ENCODE measurements at regions not wholly inside any gene's neighbourhood (a gene's known extent, or its start where the extent isn't known, plus 50 kb on each side); places are given as distances from the start of the nearest gene placed in this dataset.

DNA sequence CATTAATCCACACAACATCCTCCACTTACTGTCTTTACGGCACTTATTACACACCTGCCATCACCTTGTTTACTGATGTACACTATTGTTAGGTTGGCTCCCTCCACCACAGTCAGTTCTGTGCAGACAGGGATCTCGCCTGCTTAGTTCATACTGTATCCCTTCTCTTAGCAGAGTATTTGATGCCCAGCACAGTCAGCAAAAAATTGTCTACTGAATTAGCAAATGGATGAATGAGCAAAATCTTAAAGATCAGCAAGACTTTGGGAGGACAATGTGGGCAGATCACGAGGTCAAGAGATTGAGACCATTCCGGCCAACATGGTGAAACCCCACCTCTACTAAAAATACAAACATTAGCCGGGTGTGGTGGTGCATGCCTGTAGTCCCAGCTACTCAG is 109.8 kb upstream of the ATXN1 start:
- Histone ChIP-seq H3K27ac (no peak overlapping the region), H3K9me3 (no peaks in the 10 kb centered on the region), H3K4me1 (no peaks in the 10 kb centered on the region), H3K4me2 (no peak overlapping the region), H3K4me3 (no peak overlapping the region)
- WGBS (ENCODE audit: missing lambda C conversion rate), result 64% methylated on average over 4 of the region's 5 CpGs
- ATAC-seq (no peak), FAIRE-seq (no peak), DNase-seq (ENCODE audit: low read depth in 1 of 2, low spot score in 1 of 2) (no peak)
- ChIA-PET POLR2A (no interaction called here), CTCF (no interaction called here)
- TF ChIP-seq MAFK (IDR thresholded peaks at IDR 0.05; ENCODE audit: partially characterized antibody) (peak; percentile 60), POLR2A (IDR thresholded peaks at IDR 0.05; ENCODE audit: low read length) (no peak), CBX2 (IDR thresholded peaks at IDR 0.05; ENCODE audit: borderline replicate concordance, low read depth) (no peak)
- TF ChIP-seq, protein P1, sequence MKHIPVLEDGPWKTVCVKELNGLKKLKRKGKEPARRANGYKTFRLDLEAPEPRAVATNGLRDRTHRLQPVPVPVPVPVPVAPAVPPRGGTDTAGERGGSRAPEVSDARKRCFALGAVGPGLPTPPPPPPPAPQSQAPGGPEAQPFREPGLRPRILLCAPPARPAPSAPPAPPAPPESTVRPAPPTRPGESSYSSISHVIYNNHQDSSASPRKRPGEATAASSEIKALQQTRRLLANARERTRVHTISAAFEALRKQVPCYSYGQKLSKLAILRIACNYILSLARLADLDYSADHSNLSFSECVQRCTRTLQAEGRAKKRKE (CRISPR knock-in tag; IDR thresholded peaks at IDR 0.05; ENCODE audit: low read depth), result no peak

DNA sequence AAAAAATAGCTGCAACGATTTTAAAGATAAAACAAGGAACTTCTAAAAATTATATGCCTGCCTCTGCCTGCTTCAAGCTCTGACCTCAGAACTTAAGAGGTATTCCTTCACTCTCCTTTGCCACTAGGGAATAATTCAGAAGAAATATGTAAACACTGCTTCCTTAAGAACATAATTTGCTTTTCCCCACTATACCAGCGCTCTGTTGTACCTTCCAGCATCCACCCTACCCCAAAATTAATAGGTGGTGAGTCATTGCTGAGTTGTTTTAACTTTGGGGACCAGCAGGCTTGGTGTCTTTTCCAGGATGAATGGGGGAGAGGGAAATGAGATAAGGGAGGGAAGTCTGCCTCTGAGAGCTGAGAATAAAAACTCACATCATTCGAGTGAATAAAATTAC is 107.7 kb upstream of the ATXN1 start:
- no peak for DNase-seq (ENCODE audit: low read depth in 1 of 2, low spot score in 1 of 2)
- 21% methylated on average over 3 of the region's 3 CpGs for WGBS (ENCODE audit: missing lambda C conversion rate)
- Histone ChIP-seq H3K27ac (no peak overlapping the region), H3K4me1 (no peaks in the 10 kb centered on the region), H3K9me3 (no peaks in the 10 kb centered on the region), H3K4me2 (no peak overlapping the region), H3K4me3 (no peak overlapping the region)
- no peak for FAIRE-seq
- ChIA-PET CTCF (interaction anchor here (0.8 to 0.9 kb wide), 2 partner anchors 9 to 49 kb away, joined by 3 read pairs; no protein-coding TSS in a partner anchor), POLR2A (no interaction called here)
- no peak for ATAC-seq
- no peak for TF ChIP-seq KDM5A (IDR thresholded peaks at IDR 0.05)
- no peak for TF ChIP-seq JUN (IDR thresholded peaks at IDR 0.05)
- no peak for TF ChIP-seq CEBPB (IDR thresholded peaks at IDR 0.05)
- TF ChIP-seq KDM1A (IDR thresholded peaks at IDR 0.05; ENCODE audit: low read depth), result no peak
- TF ChIP-seq EHMT2 (IDR thresholded peaks at IDR 0.05; ENCODE audit: low read depth), result no peak
- no peak for TF ChIP-seq FOXS1 (CRISPR knock-in tag; IDR thresholded peaks at IDR 0.05)
- TF ChIP-seq FOSL2 (IDR thresholded peaks at IDR 0.05), result no peak
- TF ChIP-seq FOSL2 (CRISPR knock-in tag; IDR thresholded peaks at IDR 0.05), result no peak
- TF ChIP-seq HOXA7 (CRISPR knock-in tag; IDR thresholded peaks at IDR 0.05), result no peak
- no peak for TF ChIP-seq MYC (IDR thresholded peaks at IDR 0.05; ENCODE audit: borderline replicate concordance, low read length)
- TF ChIP-seq CHD4 (IDR thresholded peaks at IDR 0.05; ENCODE audit: borderline replicate concordance), result no peak
- TF ChIP-seq, protein P1 (CRISPR knock-in tag; IDR thresholded peaks at IDR 0.05; ENCODE audit: low read depth), result no peak
- no peak for TF ChIP-seq NR3C1 (IDR thresholded peaks at IDR 0.05)
- TF ChIP-seq HOXB5 (CRISPR knock-in tag; IDR thresholded peaks at IDR 0.05), result no peak
- TF ChIP-seq, protein P2, sequence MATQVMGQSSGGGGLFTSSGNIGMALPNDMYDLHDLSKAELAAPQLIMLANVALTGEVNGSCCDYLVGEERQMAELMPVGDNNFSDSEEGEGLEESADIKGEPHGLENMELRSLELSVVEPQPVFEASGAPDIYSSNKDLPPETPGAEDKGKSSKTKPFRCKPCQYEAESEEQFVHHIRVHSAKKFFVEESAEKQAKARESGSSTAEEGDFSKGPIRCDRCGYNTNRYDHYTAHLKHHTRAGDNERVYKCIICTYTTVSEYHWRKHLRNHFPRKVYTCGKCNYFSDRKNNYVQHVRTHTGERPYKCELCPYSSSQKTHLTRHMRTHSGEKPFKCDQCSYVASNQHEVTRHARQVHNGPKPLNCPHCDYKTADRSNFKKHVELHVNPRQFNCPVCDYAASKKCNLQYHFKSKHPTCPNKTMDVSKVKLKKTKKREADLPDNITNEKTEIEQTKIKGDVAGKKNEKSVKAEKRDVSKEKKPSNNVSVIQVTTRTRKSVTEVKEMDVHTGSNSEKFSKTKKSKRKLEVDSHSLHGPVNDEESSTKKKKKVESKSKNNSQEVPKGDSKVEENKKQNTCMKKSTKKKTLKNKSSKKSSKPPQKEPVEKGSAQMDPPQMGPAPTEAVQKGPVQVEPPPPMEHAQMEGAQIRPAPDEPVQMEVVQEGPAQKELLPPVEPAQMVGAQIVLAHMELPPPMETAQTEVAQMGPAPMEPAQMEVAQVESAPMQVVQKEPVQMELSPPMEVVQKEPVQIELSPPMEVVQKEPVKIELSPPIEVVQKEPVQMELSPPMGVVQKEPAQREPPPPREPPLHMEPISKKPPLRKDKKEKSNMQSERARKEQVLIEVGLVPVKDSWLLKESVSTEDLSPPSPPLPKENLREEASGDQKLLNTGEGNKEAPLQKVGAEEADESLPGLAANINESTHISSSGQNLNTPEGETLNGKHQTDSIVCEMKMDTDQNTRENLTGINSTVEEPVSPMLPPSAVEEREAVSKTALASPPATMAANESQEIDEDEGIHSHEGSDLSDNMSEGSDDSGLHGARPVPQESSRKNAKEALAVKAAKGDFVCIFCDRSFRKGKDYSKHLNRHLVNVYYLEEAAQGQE (IDR thresholded peaks at IDR 0.05), result no peak
- TF ChIP-seq SREBF2 (IDR thresholded peaks at IDR 0.05), result no peak
- TF ChIP-seq, protein P3, sequence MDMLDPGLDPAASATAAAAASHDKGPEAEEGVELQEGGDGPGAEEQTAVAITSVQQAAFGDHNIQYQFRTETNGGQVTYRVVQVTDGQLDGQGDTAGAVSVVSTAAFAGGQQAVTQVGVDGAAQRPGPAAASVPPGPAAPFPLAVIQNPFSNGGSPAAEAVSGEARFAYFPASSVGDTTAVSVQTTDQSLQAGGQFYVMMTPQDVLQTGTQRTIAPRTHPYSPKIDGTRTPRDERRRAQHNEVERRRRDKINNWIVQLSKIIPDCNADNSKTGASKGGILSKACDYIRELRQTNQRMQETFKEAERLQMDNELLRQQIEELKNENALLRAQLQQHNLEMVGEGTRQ (IDR thresholded peaks at IDR 0.05), result no peak
- no peak for TF ChIP-seq ESRRA (IDR thresholded peaks at IDR 0.05; ENCODE audit: borderline replicate concordance, low read length)
